HCT116 (cell line): ENCODE measurements at regions not wholly inside any gene's neighbourhood (a gene's known extent, or its start where the extent isn't known, plus 50 kb on each side); places are given as distances from the start of the nearest gene placed in this dataset.
"Not testable (repeated sequence)": the region's sequence is repeated elsewhere in the genome, so short reads cannot be mapped to it uniquely, and the experiment has no call there.

Experiments used
- ATAC-seq: fragments of 200-7000 bp; cut with Tn5 transposase; 2 replicates; pipeline ENCODE4 v1.9.1; 2020; ENCODE audit warnings: mild to moderate bottlenecking, moderate library complexity
- BruUV-seq: library from RNA; stranded (reverse); fragments of 400-500 nt; replicated peaks from 2 replicates; lab custom pipeline; 2021; lab: Mats Ljungman, UMichigan
- CTCF ChIA-PET: fragments of 300-600 bp; sonication (Branson Sonifier 250); formaldehyde crosslinking; loops from one replicate; lab custom pipeline; 2021; ENCODE audit warnings: antibody characterized with exemption; lab: Charles Lee
- POLR2A ChIA-PET: fragments of 300-600, 350-600 bp; sonication (Branson Sonifier 250); formaldehyde crosslinking; loops from one replicate; lab custom pipeline; 2021; ENCODE audit warnings: antibody characterized with exemption; lab: Charles Lee
- RAD21 ChIA-PET, 2 experiments: fragments of 300-600 bp; sonication (Branson Sonifier 250); formaldehyde crosslinking; loops; one replicate each; lab custom pipeline; 2023; ENCODE audit warnings: low total read pairs in 2 of 2; ENCODE audit not compliant: uncharacterized antibody in 2 of 2, unreplicated experiment in 2 of 2, low non-redundant PET in 1 of 2; lab: Charles Lee
- DNase-seq: peaks from one replicate; pipeline ENCODE4 v3.0.0-alpha.2; 2010; ENCODE audit warnings: low read depth, low spot score
- H2AFZ ChIP-seq: fragments of 200-600 bp; shearing (Covaris generic), sonication (generic); 2 replicates; pipeline ENCODE4 v1.6.1; 2017; ENCODE audit warnings: low read depth, mixed run types, mixed read lengths, antibody characterized with exemption, low read length; ENCODE audit not compliant: poor library complexity, severe bottlenecking
- H3K27ac ChIP-seq: 2 replicates; pipeline ENCODE4 v1.5.1; 2012; ENCODE audit warnings: low read depth, low read length
- H3K27me3 ChIP-seq: fragments of 200-600 bp; sonication (generic); 2 replicates; pipeline ENCODE4 v1.6.1; 2016; ENCODE audit warnings: mixed run types, low read length, mixed read lengths; ENCODE audit not compliant: insufficient read depth
- H3K36me3 ChIP-seq, 2 experiments: fragments of 200-500 bp in 1 of 2; fragments of 200-600 bp in 1 of 2; sonication (Bioruptor generic) in 1 of 2; sonication (generic) in 1 of 2; 2 replicates each; pipeline versions ENCODE4 v1.5.1 to v1.6.1; 2014 to 2016; ENCODE audit warnings: low read length in 2 of 2, inconsistent platforms in 1 of 2, mixed read lengths in 1 of 2, mixed run types in 1 of 2; ENCODE audit not compliant: insufficient read depth in 2 of 2, control insufficient read depth in 1 of 2
- H3K4me1 ChIP-seq, 2 experiments: fragments of 200-600 bp in 1 of 2; sonication (generic) in 1 of 2; 2 replicates each; pipeline versions ENCODE4 v1.5.1 to v1.6.1; 2012 to 2017; ENCODE audit warnings: low read length in 2 of 2, inconsistent platforms in 1 of 2, mild to moderate bottlenecking in 1 of 2, mixed read lengths in 1 of 2, mixed run types in 1 of 2, moderate library complexity in 1 of 2; ENCODE audit not compliant: insufficient read depth in 2 of 2, control insufficient read depth in 1 of 2
- H3K4me2 ChIP-seq: fragments of 200-600 bp; sonication (generic); 2 replicates; pipeline ENCODE4 v1.6.1; 2017; ENCODE audit warnings: mixed run types, low read length, mixed read lengths
- H3K4me3 ChIP-seq, 2 experiments: fragments of 200-600 bp in 1 of 2; sonication (generic) in 1 of 2; replicated peaks in 1 of 2; 2 replicates each; pipeline ENCODE4 v1.5.1; 2011 to 2016; ENCODE audit warnings: low read length in 2 of 2, control low read depth in 1 of 2, low read depth in 1 of 2, mild to moderate bottlenecking in 1 of 2, mixed read lengths in 1 of 2, mixed run types in 1 of 2
- H3K79me2 ChIP-seq: fragments of 200-600 bp; sonication (generic); 2 replicates; pipeline ENCODE4 v1.6.1; 2017; ENCODE audit warnings: mild to moderate bottlenecking, mixed run types, low read length, moderate library complexity, mixed read lengths; ENCODE audit not compliant: insufficient read depth
- H3K9ac ChIP-seq: fragments of 200-600 bp; sonication (generic); 2 replicates; pipeline ENCODE4 v1.6.1; 2016; ENCODE audit warnings: low read length, mixed read lengths
- H3K9me2 ChIP-seq: fragments of 200-600 bp; sonication (generic), shearing (Covaris generic); 2 replicates; pipeline ENCODE4 v1.6.1; 2017; ENCODE audit warnings: mixed run types, mild to moderate bottlenecking, moderate library complexity; ENCODE audit not compliant: insufficient read depth
- H3K9me3 ChIP-seq, 2 experiments: fragments of 200-500 bp in 1 of 2; fragments of 200-600 bp in 1 of 2; sonication (Bioruptor generic) in 1 of 2; sonication (generic) in 1 of 2; 2 replicates each; pipeline ENCODE4 v1.6.1; 2014 to 2017; ENCODE audit warnings: low read length in 2 of 2, mixed read lengths in 2 of 2, inconsistent platforms in 1 of 2, low read depth in 1 of 2, mild to moderate bottlenecking in 1 of 2, mixed run types in 1 of 2, moderate library complexity in 1 of 2; ENCODE audit not compliant: control insufficient read depth in 1 of 2, insufficient read depth in 1 of 2
- H4K20me1 ChIP-seq: fragments of 200-600 bp; sonication (generic), shearing (Covaris generic); 2 replicates; pipeline ENCODE4 v1.6.1; 2017; ENCODE audit warnings: mixed run types, mild to moderate bottlenecking, moderate library complexity; ENCODE audit not compliant: insufficient read depth
- ATF3 ChIP-seq: IDR thresholded peaks from 2 replicates; pipeline ENCODE4 v1.6.1; 2012
- EGR1 ChIP-seq: IDR thresholded peaks from 2 replicates; pipeline ENCODE4 v1.6.1; 2012; ENCODE audit warnings: low read depth
- ELF1 ChIP-seq: IDR thresholded peaks from 2 replicates; pipeline ENCODE4 v1.6.1; 2012; ENCODE audit warnings: low read depth, borderline replicate concordance
- FOSL1 ChIP-seq: IDR thresholded peaks from 2 replicates; pipeline ENCODE4 v1.6.1; 2012; ENCODE audit warnings: low read depth
- MAX ChIP-seq: IDR thresholded peaks from 2 replicates; pipeline ENCODE4 v1.6.1; 2012
- POLR2A ChIP-seq: IDR thresholded peaks from 2 replicates; pipeline ENCODE4 v1.7.0; 2011; ENCODE audit warnings: borderline replicate concordance; ENCODE audit not compliant: insufficient read depth, insufficient read length; ENCODE audit errors: extremely low read depth
- POLR2AphosphoS5 ChIP-seq: IDR thresholded peaks from 2 replicates; pipeline ENCODE4 v1.6.1; 2011; ENCODE audit warnings: mild to moderate bottlenecking, low read depth, low read length, moderate library complexity
- REST ChIP-seq: IDR thresholded peaks from 2 replicates; pipeline ENCODE4 v1.6.1; 2012; ENCODE audit warnings: low read depth
- SIN3A ChIP-seq: IDR thresholded peaks from 2 replicates; pipeline ENCODE4 v1.6.1; 2012; ENCODE audit warnings: low read depth
- ZBTB33 ChIP-seq: IDR thresholded peaks from 2 replicates; pipeline ENCODE4 v1.6.1; 2011; ENCODE audit warnings: mild to moderate bottlenecking, low read length, moderate library complexity; ENCODE audit not compliant: insufficient replicate concordance; ENCODE audit errors: extremely low read depth
- intact Hi-C: fragments of 100-400 bp; cut with micrococcal nuclease; formaldehyde crosslinking; loops from 2 replicates; pipeline ENCODE4 v1.10.0; 2022

- CTCF ChIA-PET = no interaction called here
- RAD21 ChIA-PET = no interaction called here
- TF ChIP-seq POLR2A (no peak), ELF1 (no peak), FOSL1 (no peak), ATF3 (no peak), MAX (no peak), SIN3A (no peak), ZBTB33 (no peak), EGR1 (no peak), REST (no peak), POLR2AphosphoS5 (no peak)
- TF ChIP-seq, all 23 proteins: peak for 0
- no TSS peak for BruUV-seq
- Histone ChIP-seq H3K27ac (no peak overlapping the region), H3K36me3 (no peaks in the 10 kb centered on the region), H3K9me3 (peaks cover 0 to 4% of the 10 kb centered on the region in 2 experiments; a peak in 1 of 4 replicates), H3K9ac (no peak overlapping the region), H3K27me3 (peaks cover 4% of the 10 kb centered on the region; the same call in 1 of the 2 replicates), H3K79me2 (no peaks in the 10 kb centered on the region), H4K20me1 (no peaks in the 10 kb centered on the region), H3K9me2 (no peaks in the 10 kb centered on the region), H3K4me1 (no peaks in the 10 kb centered on the region), H3K4me3 (no peak overlapping the region), H3K4me2 (no peak overlapping the region), H2AFZ (no peak overlapping the region)
- DNase-seq (no peak), ATAC-seq (no peak)
- intact Hi-C loops = no loop called here
- POLR2A ChIA-PET = no interaction called here
Observed at GRCh38 chr11:33434294-33434693, 177.1 kb downstream of the HIPK3 start.

GRCh38 chr11:33428435-33428834 is 171.3 kb downstream of the HIPK3 start:
- RAD21 ChIA-PET, H3K4me1 ChIP-seq, H4K20me1 ChIP-seq, H3K9me3 ChIP-seq, H3K9me2 ChIP-seq, BruUV-seq, H3K27ac ChIP-seq, H2AFZ ChIP-seq, H3K4me2 ChIP-seq, H3K36me3 ChIP-seq, H3K9ac ChIP-seq, CTCF ChIA-PET, ATAC-seq, DNase-seq, POLR2A ChIA-PET, H3K4me3 ChIP-seq, H3K79me2 ChIP-seq, intact Hi-C loops: not testable (repeated sequence)
- peaks cover 40% of the 10 kb centered on the region for H3K27me3 ChIP-seq
